Uterus (tissue), 3 donors: ENCODE measurements at regions not wholly inside any gene's neighbourhood (a gene's known extent, or its start where the extent isn't known, plus 50 kb on each side); places are given as distances from the start of the nearest gene placed in this dataset.

Experiments
- DNase-seq, 2 donors: peaks; one replicate each; pipeline ENCODE4 v3.0.0-alpha.2; 2019 to 2020
- H3K27ac ChIP-seq, 2 donors: fragments of 200-600 bp; sonication (generic); 1 replicate in 1 of 2; 2 replicates in 1 of 2; pipeline ENCODE4 v1.5.1; 2016 to 2018
- H3K27me3 ChIP-seq, 2 donors: fragments of 200-600 bp; sonication (generic); one replicate each; pipeline ENCODE4 v1.5.1; 2018 to 2019; ENCODE audit warnings: control low read depth in 1 of 2
- H3K36me3 ChIP-seq, 2 donors: fragments of 200-600 bp; sonication (generic); one replicate each; pipeline ENCODE4 v1.5.1; 2019; ENCODE audit warnings: control low read depth in 1 of 2
- H3K4me1 ChIP-seq, 2 donors: fragments of 200-600 bp; sonication (generic); one replicate each; pipeline ENCODE4 v1.5.1; 2018 to 2019; ENCODE audit warnings: control low read depth in 1 of 2
- H3K4me3 ChIP-seq, 2 donors: fragments of 200-600 bp; sonication (generic); 1 replicate in 1 of 2; 2 replicates in 1 of 2; pipeline ENCODE4 v1.5.1; 2018 to 2019; ENCODE audit warnings: mild to moderate bottlenecking in 1 of 2
- H3K9me3 ChIP-seq, 2 donors: fragments of 200-600 bp; sonication (generic); one replicate each; pipeline ENCODE4 v1.5.1; 2019; ENCODE audit warnings: control low read depth in 1 of 2
- CTCF ChIP-seq, 4 experiments: fragments of 200-600 bp in 2 of 4; fragments of 450-650 bp in 2 of 4; sonication (generic) in 2 of 4; IDR thresholded peaks; one replicate each; pipeline ENCODE4 v1.5.1; 2016 to 2019; ENCODE audit warnings: antibody characterized with exemption in 4 of 4, mild to moderate bottlenecking in 2 of 4, moderate library complexity in 1 of 4
- POLR2A ChIP-seq, 2 donors: fragments of 450-650 bp; IDR thresholded peaks; one replicate each; pipeline ENCODE4 v1.6.1; 2016; ENCODE audit warnings: antibody characterized with exemption in 2 of 2, mild to moderate bottlenecking in 1 of 2, moderate library complexity in 1 of 2
- intact Hi-C: fragments of 100-400 bp; cut with DNase I; formaldehyde crosslinking; loops from one replicate; pipeline ENCODE4 v1.15.1; 2023; ENCODE audit warnings: low total_unique reads
- donor health status: DM: yes; HTN: yes; CAD: no.

- Histone ChIP-seq H3K36me3 (no peaks in the 10 kb centered on the region), H3K4me3 (no peak overlapping the region), H3K4me1 (no peaks in the 10 kb centered on the region), H3K27ac (no peak overlapping the region), H3K9me3 (no peaks in the 10 kb centered on the region), H3K27me3 (no peaks in the 10 kb centered on the region)
- no peak for DNase-seq
- TF ChIP-seq POLR2A (IDR thresholded peaks at IDR 0.05): no peak
- no peak for TF ChIP-seq CTCF (IDR thresholded peaks at IDR 0.05)
- intact Hi-C loops: no loop called here
Measured at GRCh38 chr6:91812596-91813274, 1225.9 kb upstream of the MAP3K7 start.

GRCh38 chr6:91804981-91805380 is 1218.1 kb upstream of the MAP3K7 start:
- TF ChIP-seq POLR2A (IDR thresholded peaks at IDR 0.05): no peak
- no peak for TF ChIP-seq CTCF (IDR thresholded peaks at IDR 0.05)
- no peaks in the 10 kb centered on the region for H3K9me3 ChIP-seq
- DNase-seq: no peak
- H3K27ac ChIP-seq: no peak overlapping the region
- no peaks in the 10 kb centered on the region for H3K4me1 ChIP-seq
- no peaks in the 10 kb centered on the region for H3K36me3 ChIP-seq
- H3K4me3 ChIP-seq: no peak overlapping the region
- no peaks in the 10 kb centered on the region for H3K27me3 ChIP-seq
- intact Hi-C loops: no loop called here

- H3K4me1 ChIP-seq: no peaks in the 10 kb centered on the region
- no peaks in the 10 kb centered on the region for H3K27me3 ChIP-seq
- H3K36me3 ChIP-seq: no peaks in the 10 kb centered on the region
- no peak overlapping the region for H3K4me3 ChIP-seq
- TF ChIP-seq CTCF (IDR thresholded peaks at IDR 0.05): no peak
- no peak overlapping the region for H3K27ac ChIP-seq
- DNase-seq: no peak
- intact Hi-C loops: no loop called here
- H3K9me3 ChIP-seq: no peaks in the 10 kb centered on the region
Measured at GRCh38 chr6:91802431-91802830, 1215.6 kb upstream of the MAP3K7 start.

GRCh38 chr6:91796603-91797002 is 1209.7 kb upstream of the MAP3K7 start:
- Histone ChIP-seq H3K36me3 (no peaks in the 10 kb centered on the region), H3K4me1 (no peaks in the 10 kb centered on the region), H3K9me3 (no peaks in the 10 kb centered on the region), H3K4me3 (no peak overlapping the region), H3K27me3 (no peaks in the 10 kb centered on the region), H3K27ac (no peak overlapping the region)
- TF ChIP-seq CTCF (IDR thresholded peaks at IDR 0.05): no peak
- TF ChIP-seq POLR2A (IDR thresholded peaks at IDR 0.05): no peak
- intact Hi-C loops: no loop called here
- DNase-seq: no peak

GRCh38 chr6:91788501-91788900 is 1201.6 kb upstream of the MAP3K7 start:
- Histone ChIP-seq H3K27ac (no peak overlapping the region), H3K4me1 (no peaks in the 10 kb centered on the region), H3K9me3 (no peaks in the 10 kb centered on the region), H3K4me3 (no peak overlapping the region), H3K36me3 (no peaks in the 10 kb centered on the region), H3K27me3 (no peaks in the 10 kb centered on the region)
- no peak for TF ChIP-seq POLR2A (IDR thresholded peaks at IDR 0.05)
- intact Hi-C loops: no loop called here
- no peak for DNase-seq
